ENCODE measurements at regions not wholly inside any gene's neighbourhood (a gene's known extent, or its start where the extent isn't known, plus 50 kb on each side); places are given as distances from the start of the nearest gene placed in this dataset.

GRCh38 chr16:7185165-7185564 is 147.5 kb upstream of the RBFOX1 start:
- no peak for DNase-seq

- DNase-seq = no peak
Observed at GRCh38 chr16:7183768-7184167, 148.9 kb upstream of the RBFOX1 start.

DNA sequence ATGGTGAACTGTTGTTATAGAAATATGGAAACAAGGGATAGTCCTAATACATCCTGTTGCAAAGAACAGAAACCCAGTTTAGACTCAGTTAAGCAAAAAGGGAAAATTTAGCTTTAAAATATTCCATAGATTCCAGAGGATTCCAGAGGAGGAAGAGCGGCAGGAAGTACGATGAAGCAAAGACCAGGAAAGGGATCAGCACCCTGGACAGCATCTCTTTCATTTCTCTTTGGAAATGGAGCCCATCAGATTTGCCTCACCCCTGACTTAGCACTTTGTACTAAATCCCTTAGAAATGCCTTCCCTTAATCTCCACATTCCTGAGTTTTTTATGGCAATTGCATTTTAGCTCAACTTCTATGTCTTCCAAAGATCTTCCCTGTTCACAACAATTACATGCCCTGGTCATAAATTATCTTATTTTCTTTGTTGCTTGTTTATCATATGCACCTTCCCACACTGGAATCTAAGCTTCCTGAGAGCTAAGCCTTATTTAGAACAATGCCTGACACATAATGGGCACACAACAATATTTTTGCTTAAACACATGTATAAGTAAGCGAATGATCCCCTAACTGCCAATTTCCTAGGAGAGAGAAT is 150.0 kb upstream of the RBFOX1 start:
- no peak for DNase-seq

DNA sequence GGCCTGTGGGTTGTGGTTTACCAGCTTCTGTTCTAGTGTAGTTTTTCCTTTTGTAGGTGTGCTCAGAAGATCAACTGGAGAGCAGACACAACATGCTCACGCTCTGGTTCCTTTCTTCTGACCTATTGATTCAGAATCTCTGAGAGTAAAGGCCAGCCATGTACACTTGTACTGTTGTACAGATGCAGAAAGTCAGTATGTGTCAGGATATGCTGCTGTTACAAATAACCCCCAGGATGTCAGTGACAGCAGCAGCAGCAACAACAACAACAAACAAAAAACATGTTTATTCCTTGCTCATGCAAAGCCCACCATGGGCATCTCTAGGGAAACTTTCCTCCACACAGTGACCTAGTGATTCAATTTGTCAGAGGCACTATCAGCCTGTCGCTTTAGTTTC is 154.8 kb upstream of the RBFOX1 start:
- DNase-seq = no peak

DNA sequence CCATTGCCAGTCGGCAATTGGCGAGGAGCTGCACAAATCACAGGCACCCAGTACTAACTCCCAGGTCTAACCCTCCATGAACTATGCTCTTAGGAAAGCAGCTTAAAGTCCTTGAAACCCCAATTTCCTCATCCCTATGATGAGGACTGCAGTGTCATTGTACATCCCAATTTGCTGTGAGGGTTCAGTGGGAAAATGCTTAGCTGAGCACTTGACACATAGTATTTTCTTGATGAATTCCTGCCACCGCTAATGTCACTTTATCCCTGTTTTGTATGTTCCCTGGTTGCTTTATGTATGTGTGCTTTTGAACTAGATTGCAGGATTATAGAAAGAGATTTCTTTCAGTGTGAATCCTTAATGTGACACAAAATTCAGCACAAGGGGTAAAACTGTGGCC is 161.5 kb upstream of the RBFOX1 start:
- DNase-seq = no peak

- DNase-seq = no peak
Observed at GRCh38 chr16:7167626-7168025, 165.0 kb upstream of the RBFOX1 start.

GRCh38 chr16:7161891-7162290 is 170.8 kb upstream of the RBFOX1 start:
- no peak for DNase-seq

GRCh38 chr16:7160093-7160492 is 172.6 kb upstream of the RBFOX1 start:
- no peak for DNase-seq

GRCh38 chr16:7158481-7158880 is 174.2 kb upstream of the RBFOX1 start:
- no peak for DNase-seq

DNA sequence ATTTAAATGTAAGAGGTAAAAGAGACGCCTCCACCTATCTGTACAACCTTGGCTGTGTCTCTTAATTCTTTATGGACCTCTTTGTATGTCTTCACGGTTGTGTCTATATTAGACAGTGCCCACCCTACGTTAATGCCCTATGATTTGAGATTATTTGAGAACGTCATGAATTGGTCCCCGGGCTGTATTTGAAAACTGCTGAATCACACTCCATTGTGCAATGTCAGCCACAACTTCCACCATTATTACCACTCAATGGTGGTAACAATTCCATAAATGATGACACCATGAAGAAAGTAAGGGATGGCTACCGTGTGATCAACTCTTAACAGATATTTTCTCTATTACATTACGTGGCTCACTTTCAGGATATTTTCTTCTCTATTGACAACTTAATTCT is 182.4 kb upstream of the RBFOX1 start:
- DNase-seq = no peak

DNA sequence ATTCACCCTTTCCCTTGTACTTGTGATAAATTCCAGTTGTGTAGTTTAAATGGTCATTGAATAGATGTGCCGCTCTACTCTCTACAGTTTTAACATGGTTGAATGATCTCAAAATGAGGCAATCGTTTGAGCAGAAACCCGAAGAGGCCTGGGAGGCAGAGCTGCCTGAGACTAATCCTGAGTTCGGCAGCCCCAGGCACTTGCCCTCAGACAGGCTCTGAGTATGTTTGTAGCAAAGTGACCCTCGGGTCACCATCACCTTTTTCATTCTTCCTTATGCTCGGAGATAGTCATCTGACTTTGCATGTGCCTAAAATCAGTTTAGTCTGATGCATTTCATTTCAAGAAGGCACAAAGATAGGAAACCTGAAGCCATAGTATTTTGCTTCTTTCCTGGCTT is 184.0 kb upstream of the RBFOX1 start:
- no peak for DNase-seq

GRCh38 chr16:7140899-7141298 is 191.7 kb upstream of the RBFOX1 start:
- peak in 34 of 58 donors; percentile 0 to 58 (median 9) for DNase-seq

DNA sequence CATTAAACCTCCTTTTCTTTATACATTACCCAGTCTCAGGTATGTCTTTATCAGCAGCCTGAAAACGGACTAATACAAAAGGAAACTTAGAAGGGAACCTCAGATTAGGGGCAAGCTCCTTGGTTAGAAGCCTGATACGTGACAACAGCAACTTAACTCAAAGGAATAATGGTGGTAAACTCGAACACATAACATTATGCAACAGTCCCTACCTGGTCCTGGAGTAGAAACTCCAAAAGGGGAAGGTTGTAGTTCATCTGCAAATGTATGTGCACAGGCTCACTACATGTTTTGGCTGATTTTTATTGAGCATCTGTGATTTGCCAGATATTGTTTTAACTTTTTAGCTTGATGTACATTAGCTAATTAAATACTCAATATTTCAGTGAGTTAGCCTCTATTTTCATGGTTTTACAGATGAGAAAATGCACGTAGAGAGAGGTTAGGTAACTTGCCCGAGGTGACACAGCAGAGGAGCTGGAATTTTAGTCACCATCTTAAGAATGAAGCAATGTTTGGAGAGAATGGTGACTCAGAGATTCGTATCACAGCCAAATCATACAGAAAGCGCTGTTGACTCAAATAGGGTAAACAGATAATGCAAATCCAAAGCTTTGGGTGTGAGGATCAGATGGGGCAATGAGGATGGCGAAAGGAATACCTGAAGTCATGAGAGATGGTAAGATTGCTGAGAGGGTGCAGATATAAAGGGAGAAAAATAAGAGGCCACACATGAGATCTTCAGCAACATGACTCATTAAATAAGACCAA is 194.9 kb upstream of the RBFOX1 start:
- DNase-seq = no peak

DNA sequence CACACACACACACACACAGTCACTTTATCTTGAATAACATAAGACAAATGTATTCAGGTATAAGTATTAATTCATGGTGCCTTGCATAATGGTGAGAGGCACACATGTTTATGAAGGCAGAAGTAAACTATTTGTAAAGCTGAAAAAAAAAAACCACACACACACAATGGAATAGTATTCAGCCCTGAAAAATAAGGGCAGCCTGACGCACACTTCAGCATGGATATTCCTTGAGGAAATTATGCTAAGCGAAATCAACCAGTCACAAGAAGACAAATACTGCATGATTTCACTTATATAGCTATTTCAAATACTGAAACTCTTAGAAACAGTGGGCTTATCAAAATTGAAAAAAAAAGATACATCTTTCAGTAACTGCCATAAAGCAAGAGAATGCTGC is 200.2 kb upstream of the RBFOX1 start:
- DNase-seq = no peak

- no peak for DNase-seq
Observed at GRCh38 chr16:7124701-7125100, 207.9 kb upstream of the RBFOX1 start.

GRCh38 chr16:7124242-7124641 is 208.4 kb upstream of the RBFOX1 start:
- DNase-seq = no peak

DNA sequence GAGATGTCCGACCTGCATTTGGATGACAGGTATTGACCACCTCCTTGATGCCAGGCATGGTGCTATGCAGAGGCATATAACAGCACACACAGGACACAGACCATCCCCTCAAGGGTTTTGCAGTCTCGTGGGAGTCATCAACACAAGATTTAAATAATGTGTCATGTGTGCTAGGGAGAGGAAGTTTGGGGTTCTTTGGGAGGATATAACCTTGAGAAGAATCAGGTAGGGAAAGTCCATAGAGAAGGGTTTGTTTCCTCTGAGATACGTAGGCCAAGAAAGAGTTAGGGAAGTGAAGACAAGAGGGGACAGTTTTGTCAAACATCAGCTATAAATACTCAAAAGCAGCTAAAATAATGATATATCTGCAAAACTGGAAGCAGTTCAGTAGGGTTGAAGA is 215.9 kb upstream of the RBFOX1 start:
- DNase-seq = no peak

- DNase-seq = no peak
Observed at GRCh38 chr16:7115898-7116297, 216.7 kb upstream of the RBFOX1 start.

GRCh38 chr16:7113949-7114348 is 218.7 kb upstream of the RBFOX1 start:
- DNase-seq = no peak

- no peak for DNase-seq
Observed at GRCh38 chr16:7113395-7113794, 219.2 kb upstream of the RBFOX1 start.

DNA sequence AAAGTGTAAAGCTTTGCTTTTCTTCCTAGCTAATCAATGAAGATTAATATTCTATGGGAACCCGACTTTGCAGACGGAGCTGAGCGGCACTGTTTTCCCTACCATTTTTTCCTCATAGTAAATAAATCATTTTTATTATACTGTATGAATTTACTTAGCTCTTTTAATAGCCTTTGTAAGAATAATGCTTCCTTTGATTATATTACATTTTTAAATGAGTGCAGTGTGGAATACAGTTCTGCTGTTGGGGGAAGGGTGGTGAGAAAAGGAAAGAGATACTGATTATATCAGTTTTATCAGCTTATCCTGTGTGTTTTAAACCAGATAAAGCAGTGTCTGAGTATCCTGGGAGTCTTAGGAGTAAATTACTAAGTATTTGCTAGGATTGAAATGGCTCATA is 221.4 kb upstream of the RBFOX1 start:
- DNase-seq = no peak

DNA sequence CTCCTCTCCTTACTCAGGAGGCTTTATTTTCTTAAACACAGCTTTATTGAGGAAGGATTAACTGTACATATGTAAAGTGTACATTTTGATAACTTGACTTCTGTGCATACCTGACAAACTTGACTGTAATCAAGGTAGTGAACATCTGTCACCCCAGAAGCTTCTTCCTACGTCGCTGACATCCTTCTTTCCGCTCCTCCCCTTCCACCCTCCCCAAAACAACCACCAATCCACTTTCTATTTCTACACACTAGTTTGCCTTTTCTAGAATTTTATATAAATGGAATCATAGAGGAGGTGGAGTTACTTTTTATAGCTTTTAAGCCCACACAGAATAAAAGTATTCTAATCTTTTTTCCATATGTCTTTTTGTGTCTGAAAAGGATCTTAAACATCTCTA is 225.2 kb upstream of the RBFOX1 start:
- no peak for DNase-seq

- DNase-seq = no peak
Observed at GRCh38 chr16:7103056-7103455, 229.6 kb upstream of the RBFOX1 start.

Measured in anterior cingulate cortex (tissue), 58 donors.